Kidney (tissue), 13 donors: ENCODE measurements at regions not wholly inside any gene's neighbourhood (a gene's known extent, or its start where the extent isn't known, plus 50 kb on each side); places are given as distances from the start of the nearest gene placed in this dataset.

ENCODE experiments used
- DNase-seq, 5 donors: peaks; one replicate each; pipeline ENCODE4 v3.0.0-alpha.2; 2013 to 2020
- FAIRE-seq: peaks from 2 replicates; lab custom pipeline; 2012; peaks lifted over from hg19 to GRCh38; lab: Jason Lieb, UNC
- H3K27ac ChIP-seq, 2 donors: one replicate each; pipeline ENCODE4 v1.7.0; 2013; ENCODE audit warnings: low read depth in 2 of 2, low read length in 2 of 2, inconsistent platforms in 1 of 2
- H3K27me3 ChIP-seq: one replicate; pipeline ENCODE4 v1.7.1; 2013; ENCODE audit warnings: low read length, inconsistent platforms; ENCODE audit not compliant: control insufficient read depth, insufficient read depth
- H3K36me3 ChIP-seq, 3 donors: one replicate each; pipeline versions ENCODE4 v1.7.0 to v1.7.1; 2013; ENCODE audit warnings: low read length in 3 of 3, control low read depth in 1 of 3, inconsistent platforms in 1 of 3; ENCODE audit not compliant: insufficient read depth in 3 of 3, control insufficient read depth in 2 of 3
- H3K4me1 ChIP-seq, 3 donors: one replicate each; pipeline versions ENCODE4 v1.7.0 to v1.7.1; 2013; ENCODE audit warnings: low read length in 3 of 3, inconsistent platforms in 1 of 3, low read depth in 1 of 3; ENCODE audit not compliant: control insufficient read depth in 2 of 3, insufficient read depth in 2 of 3
- H3K4me3 ChIP-seq, 3 donors: one replicate each; pipeline versions ENCODE4 v1.7.0 to v1.8.1; 2013; ENCODE audit warnings: low read length in 3 of 3, control low read depth in 1 of 3, inconsistent platforms in 1 of 3
- H3K9ac ChIP-seq, 3 donors: one replicate each; pipeline versions ENCODE4 v1.7.0 to v1.7.1; 2013; ENCODE audit warnings: low read length in 3 of 3, control low read depth in 1 of 3, inconsistent platforms in 1 of 3
- H3K9me3 ChIP-seq, 3 donors: one replicate each; pipeline versions ENCODE4 v1.7.0 to v1.7.1; 2013; ENCODE audit warnings: low read length in 3 of 3, control low read depth in 1 of 3, inconsistent platforms in 1 of 3; ENCODE audit not compliant: control insufficient read depth in 2 of 3, insufficient read depth in 1 of 3
- intact Hi-C: fragments of 100-400 bp; cut with DNase I; formaldehyde crosslinking; loops from one replicate; pipeline ENCODE4 v1.11.1; 2022
- TF ChIP-seq, protein P1 (sequence below): IDR thresholded peaks from 3 replicates; pipeline ENCODE4 v1.5.1; 2012; ENCODE audit warnings: mild to moderate bottlenecking, moderate library complexity, borderline replicate concordance; ENCODE audit not compliant: insufficient read depth; ENCODE audit errors: extremely low read depth
- donor health status: control.
- donor health status: control.
- donor health status: control.
- donor health status: control.
- donor health status: control.
- donor health status: DM: yes; HTN: yes; CAD: no.
- donor health status: Normal renal cell carcinoma (clear cell type).

DNA sequence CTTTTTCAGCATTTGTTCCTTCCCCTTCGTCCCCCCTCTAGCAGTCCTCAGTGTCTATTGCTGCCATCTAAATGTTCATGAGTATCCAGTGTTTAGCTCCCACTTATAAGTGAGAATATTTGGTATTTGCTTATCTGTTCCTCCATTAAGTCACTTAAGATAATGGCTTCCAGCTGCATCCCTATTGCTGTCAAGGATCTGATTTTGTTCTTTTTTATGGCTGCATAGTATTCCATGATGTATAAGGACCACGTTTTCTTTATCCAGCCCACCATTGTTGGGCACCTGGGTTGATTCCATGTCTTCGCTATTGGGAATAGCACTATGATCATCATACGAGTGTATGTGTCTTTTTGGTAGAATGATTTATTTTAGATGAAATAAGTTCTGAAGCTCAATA lies 166.9 kb upstream of the NCK2 start:
- intact Hi-C loops, result no loop called here
- H3K27ac ChIP-seq, result no peak overlapping the region
- no peak overlapping the region for H3K9ac ChIP-seq
- H3K4me1 ChIP-seq, result peaks cover 0 to 8% (median 0%) of the 10 kb centered on the region in 3 donors
- DNase-seq (no peak), FAIRE-seq (no peak)
- TF ChIP-seq, protein P1, sequence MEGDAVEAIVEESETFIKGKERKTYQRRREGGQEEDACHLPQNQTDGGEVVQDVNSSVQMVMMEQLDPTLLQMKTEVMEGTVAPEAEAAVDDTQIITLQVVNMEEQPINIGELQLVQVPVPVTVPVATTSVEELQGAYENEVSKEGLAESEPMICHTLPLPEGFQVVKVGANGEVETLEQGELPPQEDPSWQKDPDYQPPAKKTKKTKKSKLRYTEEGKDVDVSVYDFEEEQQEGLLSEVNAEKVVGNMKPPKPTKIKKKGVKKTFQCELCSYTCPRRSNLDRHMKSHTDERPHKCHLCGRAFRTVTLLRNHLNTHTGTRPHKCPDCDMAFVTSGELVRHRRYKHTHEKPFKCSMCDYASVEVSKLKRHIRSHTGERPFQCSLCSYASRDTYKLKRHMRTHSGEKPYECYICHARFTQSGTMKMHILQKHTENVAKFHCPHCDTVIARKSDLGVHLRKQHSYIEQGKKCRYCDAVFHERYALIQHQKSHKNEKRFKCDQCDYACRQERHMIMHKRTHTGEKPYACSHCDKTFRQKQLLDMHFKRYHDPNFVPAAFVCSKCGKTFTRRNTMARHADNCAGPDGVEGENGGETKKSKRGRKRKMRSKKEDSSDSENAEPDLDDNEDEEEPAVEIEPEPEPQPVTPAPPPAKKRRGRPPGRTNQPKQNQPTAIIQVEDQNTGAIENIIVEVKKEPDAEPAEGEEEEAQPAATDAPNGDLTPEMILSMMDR, result no peak
- H3K36me3 ChIP-seq, result no peaks in the 10 kb centered on the region
- no peaks in the 10 kb centered on the region for H3K9me3 ChIP-seq
- no peak overlapping the region for H3K4me3 ChIP-seq
- no peaks in the 10 kb centered on the region for H3K27me3 ChIP-seq

DNA sequence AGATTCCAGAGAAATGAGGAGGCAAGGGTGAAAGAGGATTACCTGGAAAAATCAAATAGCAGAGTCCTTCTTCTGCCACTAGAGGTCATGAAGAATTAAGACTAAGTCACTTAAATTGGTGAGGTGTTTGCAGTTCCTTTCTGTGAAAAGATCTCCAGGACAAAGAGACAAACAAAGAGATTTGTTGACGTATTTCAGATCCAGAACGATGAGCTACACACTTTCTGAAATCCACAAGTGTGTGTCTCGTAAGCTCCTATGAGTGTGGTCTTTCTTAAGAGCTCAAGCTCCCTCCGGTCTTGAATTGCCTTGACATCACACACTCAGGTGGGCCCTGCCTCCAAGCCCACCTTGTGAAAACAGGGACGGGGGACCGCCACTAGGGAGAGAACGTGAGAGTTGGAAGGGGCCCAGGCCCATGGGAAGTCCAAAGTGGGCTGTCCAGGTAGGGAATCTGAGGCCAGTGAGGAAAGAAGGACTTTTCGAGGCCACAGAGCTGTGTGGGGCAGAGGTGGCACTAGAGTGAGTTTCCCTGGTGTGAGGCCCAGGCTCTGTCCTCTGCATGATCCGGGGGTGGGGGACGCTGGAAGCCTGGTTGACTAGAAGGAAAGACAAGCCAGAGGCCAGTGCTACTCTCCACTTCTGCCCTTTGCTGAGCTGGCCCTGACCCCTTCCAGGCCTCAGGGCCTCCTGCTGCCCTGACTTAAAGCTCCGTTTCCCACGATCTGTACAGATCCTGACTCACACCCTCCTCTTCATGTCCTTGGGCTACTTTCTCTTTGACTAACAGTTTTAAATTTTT lies 168.1 kb upstream of the NCK2 start:
- intact Hi-C loops, result no loop called here
- H3K27ac ChIP-seq, result no peak overlapping the region
- no peak overlapping the region for H3K4me3 ChIP-seq
- DNase-seq (peak; percentile 19 to 80 (median 67)), FAIRE-seq (peak; percentile 37)
- H3K4me1 ChIP-seq, result peaks cover 0 to 10% (median 0%) of the 10 kb centered on the region in 3 donors
- H3K27me3 ChIP-seq, result no peaks in the 10 kb centered on the region
- no peaks in the 10 kb centered on the region for H3K9me3 ChIP-seq
- no peak overlapping the region for H3K9ac ChIP-seq
- TF ChIP-seq, protein P1, result peak; percentile 50
- no peaks in the 10 kb centered on the region for H3K36me3 ChIP-seq

DNA sequence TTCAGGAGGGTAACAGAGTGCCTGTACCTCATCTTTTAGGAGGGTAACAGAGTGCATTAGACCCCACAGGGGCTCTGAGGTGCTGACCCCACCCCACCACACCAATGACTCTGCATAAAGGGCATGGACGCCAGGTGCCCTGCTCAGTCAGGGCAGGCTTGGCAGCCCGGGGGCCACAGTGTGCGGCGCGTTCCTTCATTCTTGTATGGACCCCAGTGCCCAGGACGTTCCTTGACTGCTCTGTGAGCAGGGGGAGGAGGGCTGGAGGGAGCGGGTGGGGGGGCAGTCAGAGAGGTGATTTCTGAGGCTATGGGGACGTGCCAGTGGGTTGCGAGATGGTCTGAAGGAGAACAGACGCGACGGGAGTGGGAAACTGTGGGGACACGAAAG lies 168.7 kb upstream of the NCK2 start:
- Histone ChIP-seq H3K4me3 (no peak overlapping the region), H3K9me3 (no peaks in the 10 kb centered on the region), H3K27ac (no peak overlapping the region), H3K4me1 (peaks cover 0 to 10% (median 0%) of the 10 kb centered on the region in 3 donors), H3K27me3 (no peaks in the 10 kb centered on the region), H3K36me3 (no peaks in the 10 kb centered on the region), H3K9ac (no peak overlapping the region)
- FAIRE-seq (no peak), DNase-seq (peak in 1 of 5 donors; percentile 40)
- intact Hi-C loops, result no loop called here
- TF ChIP-seq, protein P1, result no peak
